IMR-90 (cell line): ENCODE measurements at regions not wholly inside any gene's neighbourhood (a gene's known extent, or its start where the extent isn't known, plus 50 kb on each side); places are given as distances from the start of the nearest gene placed in this dataset.

Experiments used
- BHLHE40 ChIP-seq: fragments of 150-350 bp; IDR thresholded peaks from 2 replicates; pipeline ENCODE4 v1.6.1; 2016; ENCODE audit warnings: mild to moderate bottlenecking, low read depth, low read length
- FOS ChIP-seq: fragments of 150-350 bp; IDR thresholded peaks from 2 replicates; pipeline ENCODE4 v1.6.1; 2016; ENCODE audit warnings: low read depth, low read length
- MAFK ChIP-seq: IDR thresholded peaks from 2 replicates; pipeline ENCODE4 v1.6.1; 2012; ENCODE audit warnings: low read depth, low read length, improper control_type of control experiment
- MXI1 ChIP-seq: IDR thresholded peaks from 2 replicates; pipeline ENCODE4 v1.6.1; 2012; ENCODE audit warnings: low read depth, mild to moderate bottlenecking, low read length, moderate library complexity, borderline replicate concordance
- POLR2A ChIP-seq: IDR thresholded peaks from 2 replicates; pipeline ENCODE4 v1.6.1; 2012; ENCODE audit warnings: mild to moderate bottlenecking, low read depth, low read length
- RAD21 ChIP-seq: IDR thresholded peaks from 2 replicates; pipeline ENCODE4 v1.6.1; 2012; ENCODE audit warnings: low read length, improper control_type of control experiment
- RFX5 ChIP-seq: IDR thresholded peaks from 2 replicates; pipeline ENCODE4 v1.8.0; 2012; ENCODE audit warnings: low read depth, mild to moderate bottlenecking, low read length, moderate library complexity
- TF ChIP-seq, protein P1 (sequence below): conservative IDR thresholded peaks from 2 replicates; pipeline ENCODE4 v1.5.1; 2012; ENCODE audit warnings: mild to moderate bottlenecking, low read depth, low read length, improper control_type of control experiment
- TF ChIP-seq, protein P2 (sequence below): fragments of 150-350 bp; IDR thresholded peaks from 2 replicates; pipeline ENCODE4 v1.6.1; 2017; ENCODE audit warnings: mild to moderate bottlenecking, antibody characterized with exemption, low read length, low read depth

DNA sequence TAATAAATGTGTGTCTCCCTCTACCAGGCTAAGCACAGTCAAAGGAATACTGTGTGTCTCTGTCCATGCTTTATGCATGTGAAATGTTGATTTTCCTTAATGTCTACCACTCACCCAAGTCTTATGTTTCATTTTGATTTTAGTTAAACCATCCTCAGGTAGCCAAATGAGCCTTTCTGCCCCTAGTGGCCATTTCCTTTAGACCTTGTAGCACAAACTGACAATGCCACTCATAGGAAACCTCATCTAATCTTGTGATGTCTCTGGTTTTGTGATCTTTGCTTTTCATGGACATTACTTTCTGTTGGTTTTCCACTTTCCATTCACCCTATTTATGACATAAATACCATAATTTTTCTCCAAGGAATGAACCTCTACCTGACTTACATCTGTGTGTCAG, 820.8 kb downstream of the MAT2B start:
- TF ChIP-seq, protein P1, sequence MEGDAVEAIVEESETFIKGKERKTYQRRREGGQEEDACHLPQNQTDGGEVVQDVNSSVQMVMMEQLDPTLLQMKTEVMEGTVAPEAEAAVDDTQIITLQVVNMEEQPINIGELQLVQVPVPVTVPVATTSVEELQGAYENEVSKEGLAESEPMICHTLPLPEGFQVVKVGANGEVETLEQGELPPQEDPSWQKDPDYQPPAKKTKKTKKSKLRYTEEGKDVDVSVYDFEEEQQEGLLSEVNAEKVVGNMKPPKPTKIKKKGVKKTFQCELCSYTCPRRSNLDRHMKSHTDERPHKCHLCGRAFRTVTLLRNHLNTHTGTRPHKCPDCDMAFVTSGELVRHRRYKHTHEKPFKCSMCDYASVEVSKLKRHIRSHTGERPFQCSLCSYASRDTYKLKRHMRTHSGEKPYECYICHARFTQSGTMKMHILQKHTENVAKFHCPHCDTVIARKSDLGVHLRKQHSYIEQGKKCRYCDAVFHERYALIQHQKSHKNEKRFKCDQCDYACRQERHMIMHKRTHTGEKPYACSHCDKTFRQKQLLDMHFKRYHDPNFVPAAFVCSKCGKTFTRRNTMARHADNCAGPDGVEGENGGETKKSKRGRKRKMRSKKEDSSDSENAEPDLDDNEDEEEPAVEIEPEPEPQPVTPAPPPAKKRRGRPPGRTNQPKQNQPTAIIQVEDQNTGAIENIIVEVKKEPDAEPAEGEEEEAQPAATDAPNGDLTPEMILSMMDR: no peak
- no peak for TF ChIP-seq POLR2A
- TF ChIP-seq MXI1: no peak
- no peak for TF ChIP-seq FOS
- no peak for TF ChIP-seq RFX5
- TF ChIP-seq, protein P2, sequence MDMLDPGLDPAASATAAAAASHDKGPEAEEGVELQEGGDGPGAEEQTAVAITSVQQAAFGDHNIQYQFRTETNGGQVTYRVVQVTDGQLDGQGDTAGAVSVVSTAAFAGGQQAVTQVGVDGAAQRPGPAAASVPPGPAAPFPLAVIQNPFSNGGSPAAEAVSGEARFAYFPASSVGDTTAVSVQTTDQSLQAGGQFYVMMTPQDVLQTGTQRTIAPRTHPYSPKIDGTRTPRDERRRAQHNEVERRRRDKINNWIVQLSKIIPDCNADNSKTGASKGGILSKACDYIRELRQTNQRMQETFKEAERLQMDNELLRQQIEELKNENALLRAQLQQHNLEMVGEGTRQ: no peak
- TF ChIP-seq MAFK: no peak
- no peak for TF ChIP-seq RAD21
- TF ChIP-seq BHLHE40: no peak
